IPS DF 6.9 (cell line): ENCODE measurements at regions not wholly inside any gene's neighbourhood (a gene's known extent, or its start where the extent isn't known, plus 50 kb on each side); places are given as distances from the start of the nearest gene placed in this dataset.

Experiments
- DNase-seq: peaks from one replicate; pipeline ENCODE4 v3.0.0-alpha.2; 2013; ENCODE audit warnings: low read depth, low spot score
- H3K27ac ChIP-seq: one replicate; pipeline ENCODE4 v1.5.1; 2013; ENCODE audit warnings: low read length, control low read depth
- H3K27me3 ChIP-seq: 2 replicates; pipeline ENCODE4 v1.6.1; 2013; ENCODE audit warnings: mild to moderate bottlenecking, low read length; ENCODE audit not compliant: control insufficient read depth, insufficient read depth
- H3K36me3 ChIP-seq: 2 replicates; pipeline ENCODE4 v1.6.1; 2013; ENCODE audit warnings: low read length; ENCODE audit not compliant: control insufficient read depth, insufficient read depth
- H3K4me1 ChIP-seq: 2 replicates; pipeline ENCODE4 v1.6.1; 2013; ENCODE audit warnings: low read length; ENCODE audit not compliant: control insufficient read depth, insufficient read depth
- H3K4me3 ChIP-seq: 2 replicates; pipeline ENCODE4 v1.5.1; 2013; ENCODE audit warnings: mild to moderate bottlenecking, low read length
- H3K9me3 ChIP-seq: 2 replicates; pipeline ENCODE4 v1.6.1; 2013; ENCODE audit warnings: low read length, inconsistent platforms; ENCODE audit not compliant: control insufficient read depth, insufficient read depth
- WGBS: extraction: QIAGEN DNeasy Blood & Tissue Kit; methylation state at CpG from one replicate; pipeline ENCODE4 v1.1.7; 2013; ENCODE audit warnings: mixed read lengths, missing lambda C conversion rate; ENCODE audit not compliant: insufficient read length, insufficient coverage; 5-methylcytosine and 5-hydroxymethylcytosine counted together

- Histone ChIP-seq H3K27me3 (no peaks in the 10 kb centered on the region), H3K9me3 (no peaks in the 10 kb centered on the region), H3K27ac (no peak overlapping the region), H3K4me3 (no peak overlapping the region), H3K4me1 (no peaks in the 10 kb centered on the region), H3K36me3 (no peaks in the 10 kb centered on the region)
- WGBS = no CpG with 5 or more reads among the region's 2 CpGs
- no peak for DNase-seq
Observed at GRCh38 chr4:119736559-119736958, 108.0 kb upstream of the PDE5A start.

GRCh38 chr4:119735165-119735651 lies 106.6 kb upstream of the PDE5A start:
- DNase-seq = no peak
- H3K4me1 ChIP-seq = no peaks in the 10 kb centered on the region
- no peaks in the 10 kb centered on the region for H3K27me3 ChIP-seq
- H3K36me3 ChIP-seq = no peaks in the 10 kb centered on the region
- no peaks in the 10 kb centered on the region for H3K9me3 ChIP-seq
- H3K4me3 ChIP-seq = no peak overlapping the region
- WGBS = no CpG with 5 or more reads among the region's 1 CpG
- H3K27ac ChIP-seq = no peak overlapping the region

- Histone ChIP-seq H3K9me3 (no peaks in the 10 kb centered on the region), H3K36me3 (no peaks in the 10 kb centered on the region), H3K27me3 (no peaks in the 10 kb centered on the region), H3K4me3 (no peak overlapping the region), H3K27ac (no peak overlapping the region), H3K4me1 (no peaks in the 10 kb centered on the region)
- WGBS = no CpG with 5 or more reads among the region's 1 CpG
- DNase-seq = no peak
Observed at GRCh38 chr4:119733431-119733830, 104.8 kb upstream of the PDE5A start.

GRCh38 chr4:119731778-119732177 lies 103.2 kb upstream of the PDE5A start:
- WGBS = no CpG with 5 or more reads among the region's 5 CpGs
- no peak overlapping the region for H3K27ac ChIP-seq
- DNase-seq = no peak

GRCh38 chr4:119731146-119731742 lies 102.6 kb upstream of the PDE5A start:
- no CpG with 5 or more reads among the region's 3 CpGs for WGBS
- no peaks in the 10 kb centered on the region for H3K9me3 ChIP-seq
- no peaks in the 10 kb centered on the region for H3K36me3 ChIP-seq
- DNase-seq = no peak
- no peak overlapping the region for H3K27ac ChIP-seq
- H3K27me3 ChIP-seq = no peaks in the 10 kb centered on the region
- H3K4me1 ChIP-seq = no peaks in the 10 kb centered on the region
- H3K4me3 ChIP-seq = no peak overlapping the region

More at GRCh38 chr4:119731778-119732177, 103.2 kb upstream of the PDE5A start:
- H3K36me3 ChIP-seq = no peaks in the 10 kb centered on the region
- H3K4me1 ChIP-seq = no peaks in the 10 kb centered on the region
- H3K9me3 ChIP-seq = no peaks in the 10 kb centered on the region
- H3K27me3 ChIP-seq = no peaks in the 10 kb centered on the region
- no peak overlapping the region for H3K4me3 ChIP-seq

GRCh38 chr4:119730671-119730950 lies 102.0 kb upstream of the PDE5A start:
- no CpG with 5 or more reads among the region's 1 CpG for WGBS
- no peak overlapping the region for H3K4me3 ChIP-seq
- H3K36me3 ChIP-seq = no peaks in the 10 kb centered on the region
- no peaks in the 10 kb centered on the region; the same call in 1 of the 2 replicates for H3K4me1 ChIP-seq
- H3K9me3 ChIP-seq = no peaks in the 10 kb centered on the region
- no peaks in the 10 kb centered on the region for H3K27me3 ChIP-seq
- DNase-seq = no peak
- no peak overlapping the region for H3K27ac ChIP-seq

- WGBS = no CpG with 5 or more reads among the region's 6 CpGs
- DNase-seq = no peak
- no peak overlapping the region for H3K27ac ChIP-seq
Observed at GRCh38 chr4:119729835-119730670, 101.4 kb upstream of the PDE5A start.

GRCh38 chr4:119728692-119729593 lies 100.3 kb upstream of the PDE5A start:
- no CpG with 5 or more reads among the region's 2 CpGs for WGBS

More at GRCh38 chr4:119729835-119730670, 101.4 kb upstream of the PDE5A start:
- Histone ChIP-seq H3K27me3 (no peaks in the 10 kb centered on the region), H3K36me3 (no peaks in the 10 kb centered on the region), H3K9me3 (no peaks in the 10 kb centered on the region), H3K4me3 (no peak overlapping the region), H3K4me1 (no peaks in the 10 kb centered on the region; the same call in 1 of the 2 replicates)

GRCh38 chr4:119728185-119728584 lies 99.6 kb upstream of the PDE5A start:
- Histone ChIP-seq H3K27me3 (no peaks in the 10 kb centered on the region), H3K9me3 (no peaks in the 10 kb centered on the region), H3K27ac (no peak overlapping the region), H3K4me1 (no peaks in the 10 kb centered on the region; the same call in 1 of the 2 replicates), H3K36me3 (no peaks in the 10 kb centered on the region), H3K4me3 (no peak overlapping the region)
- no peak for DNase-seq
- WGBS = no CpG with 5 or more reads among the region's 1 CpG

More at GRCh38 chr4:119728692-119729593, 100.3 kb upstream of the PDE5A start:
- H3K36me3 ChIP-seq = no peaks in the 10 kb centered on the region
- H3K4me3 ChIP-seq = no peak overlapping the region
- H3K9me3 ChIP-seq = no peaks in the 10 kb centered on the region
- no peak overlapping the region for H3K27ac ChIP-seq
- no peaks in the 10 kb centered on the region for H3K27me3 ChIP-seq
- no peak for DNase-seq
- H3K4me1 ChIP-seq = no peaks in the 10 kb centered on the region; the same call in 1 of the 2 replicates

- no peaks in the 10 kb centered on the region; the same call in 1 of the 2 replicates for H3K4me1 ChIP-seq
- H3K4me3 ChIP-seq = no peak overlapping the region
- no CpG with 5 or more reads among the region's 1 CpG for WGBS
- no peak overlapping the region for H3K27ac ChIP-seq
- H3K36me3 ChIP-seq = no peaks in the 10 kb centered on the region
- H3K27me3 ChIP-seq = no peaks in the 10 kb centered on the region
- no peak for DNase-seq
- no peaks in the 10 kb centered on the region for H3K9me3 ChIP-seq
Observed at GRCh38 chr4:119726505-119726904, 97.9 kb upstream of the PDE5A start.
